Ishikawa (cell line): ENCODE measurements at regions not wholly inside any gene's neighbourhood (a gene's known extent, or its start where the extent isn't known, plus 50 kb on each side); places are given as distances from the start of the nearest gene placed in this dataset.

Experiments used
- CEBPB ChIP-seq: IDR thresholded peaks from 2 replicates; pipeline ENCODE4 v1.6.1; 2012
- CREB1 ChIP-seq: IDR thresholded peaks from 2 replicates; pipeline ENCODE4 v1.6.1; 2012; ENCODE audit warnings: low read depth
- EGR1 ChIP-seq: IDR thresholded peaks from 2 replicates; pipeline ENCODE4 v1.6.1; 2012
- EP300 ChIP-seq: IDR thresholded peaks from 2 replicates; pipeline ENCODE4 v1.6.1; 2012; ENCODE audit warnings: borderline replicate concordance
- FOXM1 ChIP-seq: IDR thresholded peaks from 2 replicates; pipeline ENCODE4 v1.6.1; 2012; ENCODE audit warnings: low read depth, borderline replicate concordance
- NFIC ChIP-seq: IDR thresholded peaks from 2 replicates; pipeline ENCODE4 v1.6.1; 2012
- RAD21 ChIP-seq: IDR thresholded peaks from 2 replicates; pipeline ENCODE4 v1.6.1; 2012; ENCODE audit warnings: low read depth
- TAF1 ChIP-seq: IDR thresholded peaks from 2 replicates; pipeline ENCODE4 v1.6.1; 2012; ENCODE audit warnings: low read depth, mild to moderate bottlenecking
- TCF12 ChIP-seq: IDR thresholded peaks from 2 replicates; pipeline ENCODE4 v1.6.1; 2012; ENCODE audit warnings: low read depth
- TEAD4 ChIP-seq: IDR thresholded peaks from 2 replicates; pipeline ENCODE4 v1.6.1; 2012
- YY1 ChIP-seq: IDR thresholded peaks from 2 replicates; pipeline ENCODE4 v1.6.1; 2012; ENCODE audit warnings: low read depth
- ZBTB7A ChIP-seq: IDR thresholded peaks from 2 replicates; pipeline ENCODE4 v1.6.1; 2012; ENCODE audit warnings: low read depth
- TF ChIP-seq, protein P1 (sequence below): IDR thresholded peaks from 2 replicates; pipeline ENCODE4 v1.6.1; 2012; ENCODE audit warnings: low read depth, mild to moderate bottlenecking
- TF ChIP-seq, protein P2 (sequence below): IDR thresholded peaks from 2 replicates; pipeline ENCODE4 v1.6.1; 2012
- TF ChIP-seq, protein P3 (sequence below): IDR thresholded peaks from 2 replicates; pipeline ENCODE4 v1.6.1; 2012

DNA sequence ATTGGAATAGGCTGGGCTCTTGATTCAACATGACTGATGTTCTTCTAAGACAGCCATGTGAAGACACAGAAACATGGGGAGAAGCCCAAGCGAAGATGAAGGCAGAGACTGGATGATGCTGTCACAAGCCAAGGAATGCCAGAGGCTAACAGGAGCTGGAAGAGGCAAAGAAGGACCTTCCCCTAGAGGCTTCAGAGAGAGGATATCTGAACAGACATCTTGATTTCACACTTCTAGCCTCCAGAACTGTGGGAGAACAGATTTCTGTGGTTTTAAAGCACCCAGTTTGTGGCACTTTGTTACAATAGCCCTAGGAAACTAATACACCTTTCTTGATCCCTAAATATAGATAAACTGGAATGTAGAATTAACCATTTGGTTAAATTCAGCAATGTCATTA is 127.0 kb downstream of the EDN1 start:
- TF ChIP-seq, protein P1, sequence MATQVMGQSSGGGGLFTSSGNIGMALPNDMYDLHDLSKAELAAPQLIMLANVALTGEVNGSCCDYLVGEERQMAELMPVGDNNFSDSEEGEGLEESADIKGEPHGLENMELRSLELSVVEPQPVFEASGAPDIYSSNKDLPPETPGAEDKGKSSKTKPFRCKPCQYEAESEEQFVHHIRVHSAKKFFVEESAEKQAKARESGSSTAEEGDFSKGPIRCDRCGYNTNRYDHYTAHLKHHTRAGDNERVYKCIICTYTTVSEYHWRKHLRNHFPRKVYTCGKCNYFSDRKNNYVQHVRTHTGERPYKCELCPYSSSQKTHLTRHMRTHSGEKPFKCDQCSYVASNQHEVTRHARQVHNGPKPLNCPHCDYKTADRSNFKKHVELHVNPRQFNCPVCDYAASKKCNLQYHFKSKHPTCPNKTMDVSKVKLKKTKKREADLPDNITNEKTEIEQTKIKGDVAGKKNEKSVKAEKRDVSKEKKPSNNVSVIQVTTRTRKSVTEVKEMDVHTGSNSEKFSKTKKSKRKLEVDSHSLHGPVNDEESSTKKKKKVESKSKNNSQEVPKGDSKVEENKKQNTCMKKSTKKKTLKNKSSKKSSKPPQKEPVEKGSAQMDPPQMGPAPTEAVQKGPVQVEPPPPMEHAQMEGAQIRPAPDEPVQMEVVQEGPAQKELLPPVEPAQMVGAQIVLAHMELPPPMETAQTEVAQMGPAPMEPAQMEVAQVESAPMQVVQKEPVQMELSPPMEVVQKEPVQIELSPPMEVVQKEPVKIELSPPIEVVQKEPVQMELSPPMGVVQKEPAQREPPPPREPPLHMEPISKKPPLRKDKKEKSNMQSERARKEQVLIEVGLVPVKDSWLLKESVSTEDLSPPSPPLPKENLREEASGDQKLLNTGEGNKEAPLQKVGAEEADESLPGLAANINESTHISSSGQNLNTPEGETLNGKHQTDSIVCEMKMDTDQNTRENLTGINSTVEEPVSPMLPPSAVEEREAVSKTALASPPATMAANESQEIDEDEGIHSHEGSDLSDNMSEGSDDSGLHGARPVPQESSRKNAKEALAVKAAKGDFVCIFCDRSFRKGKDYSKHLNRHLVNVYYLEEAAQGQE, result no peak
- TF ChIP-seq ZBTB7A (no peak), YY1 (no peak)

DNA sequence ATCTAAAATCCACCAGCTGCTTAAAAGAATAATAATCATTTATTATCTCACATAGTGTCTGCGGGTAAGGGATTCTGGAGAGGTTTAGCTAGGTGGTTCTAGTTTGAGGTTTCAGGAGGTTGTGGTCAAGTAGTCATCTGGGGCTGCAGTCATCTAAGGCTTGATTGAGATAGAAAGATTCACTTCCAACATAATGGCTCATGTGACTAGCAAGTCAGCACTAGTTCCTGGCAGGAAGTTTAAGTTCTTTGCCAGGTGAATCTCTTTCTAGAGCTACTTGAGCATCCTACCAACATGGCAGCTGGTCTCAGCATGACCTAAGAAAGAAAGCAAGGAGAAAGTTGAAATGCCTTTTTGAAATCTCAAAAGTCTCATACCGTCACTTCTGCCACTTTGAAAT is 128.8 kb downstream of the EDN1 start:
- TF ChIP-seq EP300 (no peak), YY1 (no peak), EGR1 (no peak), ZBTB7A (no peak), NFIC (no peak), TCF12 (no peak), FOXM1 (no peak)

DNA sequence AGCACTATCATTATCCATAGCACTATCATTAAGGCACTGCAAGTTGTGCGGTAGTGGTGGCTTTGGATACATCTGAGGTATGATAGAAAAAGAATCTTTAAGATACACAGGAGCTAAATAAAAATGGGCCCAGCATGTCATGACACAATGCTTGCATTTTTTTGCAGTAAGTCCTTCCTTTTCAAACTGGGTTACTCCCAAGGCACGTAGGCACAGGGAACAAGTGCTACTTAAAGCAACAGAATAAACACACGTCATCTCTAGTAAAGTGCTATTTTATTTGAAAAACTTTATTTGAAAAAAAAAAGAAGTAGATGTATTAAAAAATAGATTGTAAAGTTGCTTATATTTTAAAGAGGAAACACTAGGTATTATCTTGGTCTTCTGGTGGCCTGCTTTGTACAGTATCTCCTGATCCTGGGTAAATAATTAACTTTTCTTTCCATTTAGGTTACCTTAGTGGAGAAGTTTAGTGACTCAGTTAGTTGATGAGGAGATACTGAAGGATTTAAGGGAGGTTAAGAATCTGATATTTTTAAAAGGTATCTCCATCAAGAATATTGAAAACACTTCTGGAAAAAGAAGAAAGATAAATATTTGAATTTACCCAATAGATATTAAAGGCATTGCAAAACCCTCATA is 129.6 kb downstream of the EDN1 start:
- TF ChIP-seq TEAD4 (no peak), EP300 (no peak), CREB1 (no peak)
- TF ChIP-seq, protein P1, result no peak

DNA sequence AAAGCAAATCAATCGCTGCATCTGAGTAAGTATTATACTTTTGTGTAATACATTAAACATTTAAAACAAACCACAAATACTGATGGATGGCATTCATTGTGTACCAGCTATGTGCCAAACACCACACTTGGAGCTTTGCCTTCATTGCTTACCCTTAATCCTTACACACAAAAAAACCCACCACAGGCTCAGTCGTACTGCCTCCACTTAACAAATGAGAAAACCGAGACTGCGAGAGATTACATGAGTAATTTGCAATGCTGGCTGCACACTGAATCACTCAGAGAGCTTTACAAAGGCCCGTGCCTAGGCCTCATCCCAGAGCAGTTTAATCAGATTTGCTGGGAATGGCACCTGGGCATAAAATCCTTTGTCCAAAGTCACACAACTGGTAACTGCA is 130.5 kb downstream of the EDN1 start:
- TF ChIP-seq, protein P1, result no peak
- TF ChIP-seq CREB1, result no peak
- no peak for TF ChIP-seq TAF1
- TF ChIP-seq ZBTB7A, result no peak
- TF ChIP-seq EGR1, result no peak
- TF ChIP-seq, protein P2, sequence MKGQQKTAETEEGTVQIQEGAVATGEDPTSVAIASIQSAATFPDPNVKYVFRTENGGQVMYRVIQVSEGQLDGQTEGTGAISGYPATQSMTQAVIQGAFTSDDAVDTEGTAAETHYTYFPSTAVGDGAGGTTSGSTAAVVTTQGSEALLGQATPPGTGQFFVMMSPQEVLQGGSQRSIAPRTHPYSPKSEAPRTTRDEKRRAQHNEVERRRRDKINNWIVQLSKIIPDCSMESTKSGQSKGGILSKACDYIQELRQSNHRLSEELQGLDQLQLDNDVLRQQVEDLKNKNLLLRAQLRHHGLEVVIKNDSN, result no peak
- no peak for TF ChIP-seq FOXM1
- TF ChIP-seq YY1, result no peak
- no peak for TF ChIP-seq CEBPB
- TF ChIP-seq TCF12, result no peak
- TF ChIP-seq, protein P3, sequence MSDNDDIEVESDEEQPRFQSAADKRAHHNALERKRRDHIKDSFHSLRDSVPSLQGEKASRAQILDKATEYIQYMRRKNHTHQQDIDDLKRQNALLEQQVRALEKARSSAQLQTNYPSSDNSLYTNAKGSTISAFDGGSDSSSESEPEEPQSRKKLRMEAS, result no peak
- TF ChIP-seq EP300, result no peak
- TF ChIP-seq RAD21, result no peak
- no peak for TF ChIP-seq NFIC

DNA sequence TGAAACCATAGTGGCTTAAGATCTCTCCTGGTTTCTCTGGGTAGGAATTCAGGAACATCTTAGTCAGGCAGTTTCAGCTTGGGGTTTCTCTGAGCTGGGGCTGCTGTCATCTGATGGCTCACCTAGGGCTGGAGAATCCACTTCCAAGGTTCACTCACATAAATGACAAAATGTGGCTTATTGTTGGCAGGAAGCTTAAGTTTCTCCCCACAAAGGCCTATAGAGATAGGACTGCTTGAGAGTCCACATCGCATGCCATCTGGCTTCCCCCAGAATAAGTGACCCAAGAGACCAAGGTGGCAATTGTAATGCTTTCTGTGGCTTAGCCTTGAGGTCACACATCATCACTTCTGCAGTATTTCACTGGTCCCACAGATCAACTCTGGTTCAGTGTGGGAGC is 131.4 kb downstream of the EDN1 start:
- TF ChIP-seq ZBTB7A (no peak), CEBPB (no peak), EP300 (no peak), RAD21 (no peak), CREB1 (no peak), TEAD4 (no peak), TCF12 (no peak), EGR1 (no peak), NFIC (no peak), FOXM1 (no peak), YY1 (no peak), TAF1 (no peak)
- TF ChIP-seq, protein P1, result no peak
- TF ChIP-seq, protein P2, result no peak
- TF ChIP-seq, protein P3, result no peak
